Activated CD4-positive, alpha-beta T cell treated with anti-CD3 and anti-CD28 coated beads, Interleukin-2, amount 50 U/mL, for 48 hours (primary cell): ENCODE measurements at regions not wholly inside any gene's neighbourhood (a gene's known extent, or its start where the extent isn't known, plus 50 kb on each side); places are given as distances from the start of the nearest gene placed in this dataset.

Source experiments
- DNase-seq, 2 experiments: peaks; one replicate each; pipeline ENCODE4 v3.0.0-alpha.2; 2020

GRCh38 chr2:5035057-5035488 is 657.1 kb upstream of the SOX11 start:
- no peak for DNase-seq

DNA sequence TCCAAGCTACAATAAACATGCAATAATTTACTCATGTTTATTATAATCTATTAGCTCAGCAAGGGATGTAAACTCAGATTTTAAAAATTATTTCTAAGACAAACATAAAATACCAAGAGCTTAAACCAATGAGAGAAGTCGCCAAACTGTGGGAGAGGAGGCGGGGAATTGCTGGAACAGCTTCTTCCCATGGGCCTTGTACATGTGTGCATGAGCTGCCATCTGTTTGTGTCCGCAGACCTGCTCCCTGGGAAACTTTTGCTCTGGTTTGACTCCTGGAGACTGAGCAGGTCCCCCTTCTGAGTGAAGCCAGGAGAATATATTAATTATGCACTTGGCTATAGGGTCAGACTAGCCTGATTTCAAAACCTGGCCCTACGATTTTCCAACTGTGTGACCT is 655.9 kb upstream of the SOX11 start:
- DNase-seq = no peak

GRCh38 chr2:5039241-5039975 is 652.8 kb upstream of the SOX11 start:
- DNase-seq = no peak

GRCh38 chr2:5040571-5040970 is 651.6 kb upstream of the SOX11 start:
- no peak for DNase-seq

GRCh38 chr2:5041501-5041900 is 650.7 kb upstream of the SOX11 start:
- no peak for DNase-seq

- DNase-seq = no peak
Measured at GRCh38 chr2:5042666-5043440, 649.3 kb upstream of the SOX11 start.

DNA sequence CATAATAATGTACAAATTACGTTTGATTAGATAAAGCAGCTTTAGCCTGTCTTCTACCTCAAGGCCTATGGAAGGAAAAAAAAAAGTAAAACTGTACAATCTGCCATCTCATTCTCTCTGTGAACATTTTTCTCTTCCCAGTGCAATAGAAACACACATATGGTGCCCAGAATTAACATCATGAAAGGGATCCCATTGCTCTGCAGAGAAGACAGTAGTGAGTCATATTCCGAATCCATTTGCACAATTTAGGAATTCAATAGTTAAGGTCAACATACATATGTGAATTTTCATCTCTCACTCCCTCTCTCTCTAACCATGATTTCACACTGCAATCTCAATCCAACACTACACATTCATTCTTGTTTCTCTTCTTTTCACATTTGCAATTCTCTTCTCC is 640.9 kb upstream of the SOX11 start:
- DNase-seq = no peak

DNA sequence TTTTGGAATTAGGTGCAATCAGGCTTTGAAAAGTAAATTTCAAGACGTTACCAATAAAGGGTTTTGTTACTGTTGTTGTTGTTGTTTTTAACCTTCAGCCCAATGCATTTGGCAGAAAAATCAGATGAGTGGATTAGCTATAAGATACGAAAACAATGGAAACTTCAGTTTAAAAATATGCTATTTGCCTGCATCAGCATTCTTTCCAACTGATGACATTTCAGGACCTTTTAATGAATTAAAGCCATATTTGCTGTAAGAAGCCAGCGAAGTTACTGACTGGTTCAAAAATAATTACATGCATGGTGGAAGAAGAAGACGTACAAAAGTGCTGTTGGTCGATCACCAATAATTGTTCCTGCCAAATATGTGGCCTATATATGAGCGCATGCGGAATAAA is 639.3 kb upstream of the SOX11 start:
- no peak for DNase-seq

- DNase-seq = no peak
Measured at GRCh38 chr2:5057891-5058351, 634.3 kb upstream of the SOX11 start.

DNA sequence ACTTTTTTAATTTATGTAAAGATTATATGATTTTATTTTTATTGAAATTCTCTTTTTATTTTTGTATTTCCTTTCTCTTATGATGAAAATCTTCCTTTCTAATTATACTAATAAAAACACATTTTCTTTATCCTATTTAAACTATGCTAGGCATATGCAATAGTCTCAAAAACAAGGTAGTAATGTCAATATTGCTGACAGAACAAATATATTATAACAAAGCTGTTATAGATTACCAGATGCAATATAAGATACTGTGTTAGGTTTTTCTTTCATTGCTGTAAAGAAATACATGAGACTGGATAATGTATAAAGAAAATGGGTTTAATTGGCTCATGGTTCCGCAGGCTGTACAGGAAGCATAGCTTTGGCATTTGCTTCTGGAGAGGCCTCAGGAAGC is 631.2 kb upstream of the SOX11 start:
- DNase-seq = no peak

- DNase-seq = no peak
Measured at GRCh38 chr2:5064687-5065086, 627.5 kb upstream of the SOX11 start.

GRCh38 chr2:5067816-5068215 is 624.4 kb upstream of the SOX11 start:
- DNase-seq = no peak

- no peak for DNase-seq
Measured at GRCh38 chr2:5070257-5070656, 621.9 kb upstream of the SOX11 start.

- DNase-seq = no peak
Measured at GRCh38 chr2:5074733-5075132, 617.5 kb upstream of the SOX11 start.

GRCh38 chr2:5076599-5076998 is 615.6 kb upstream of the SOX11 start:
- no peak for DNase-seq

DNA sequence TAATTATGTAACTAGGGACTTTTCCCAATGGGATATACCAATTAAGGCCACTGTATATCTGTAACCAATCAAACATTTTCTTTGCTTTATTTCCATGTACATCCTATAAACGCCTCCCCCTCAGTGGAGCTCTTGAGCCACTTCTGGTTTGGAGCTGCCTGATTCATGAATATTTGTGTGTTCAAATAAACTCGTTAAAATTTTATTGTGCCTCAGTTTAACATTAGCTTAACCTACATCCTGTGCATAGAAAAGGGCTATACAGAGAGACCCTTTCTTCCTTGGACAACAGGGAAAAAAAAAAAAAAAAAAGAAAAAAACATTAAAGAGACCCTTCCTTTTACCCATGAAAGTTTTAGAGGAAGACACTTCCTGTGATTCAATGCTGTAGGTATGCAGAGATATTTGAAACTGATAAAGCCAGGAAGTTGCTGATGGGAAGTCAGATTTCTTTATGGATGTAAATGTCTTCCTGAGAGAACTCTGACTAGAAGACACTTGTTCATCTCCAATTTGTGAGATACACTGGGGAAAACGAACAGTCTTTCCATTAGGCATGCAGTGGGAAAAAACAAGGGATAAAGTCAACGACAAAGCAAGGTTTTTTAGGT is 614.6 kb upstream of the SOX11 start:
- no peak for DNase-seq

DNA sequence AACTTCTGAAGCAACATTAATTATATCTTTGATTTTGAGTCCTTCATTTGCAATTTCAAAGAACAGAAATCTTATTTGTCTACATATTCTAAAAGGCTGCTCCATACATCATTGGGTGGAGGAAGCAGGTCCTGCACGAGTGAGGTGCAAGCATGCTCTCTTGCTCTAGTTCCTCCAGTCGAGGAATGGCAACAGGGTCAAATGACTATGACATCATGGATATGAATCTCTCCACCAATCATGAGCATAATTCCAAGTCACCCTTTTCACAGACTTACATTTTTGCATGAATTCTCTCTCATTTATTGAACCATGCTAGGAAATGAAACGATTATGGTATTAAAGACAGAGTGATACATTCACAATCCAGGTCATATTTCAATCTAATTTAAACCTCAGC is 608.8 kb upstream of the SOX11 start:
- no peak for DNase-seq

GRCh38 chr2:5089409-5089808 is 602.8 kb upstream of the SOX11 start:
- no peak for DNase-seq

DNA sequence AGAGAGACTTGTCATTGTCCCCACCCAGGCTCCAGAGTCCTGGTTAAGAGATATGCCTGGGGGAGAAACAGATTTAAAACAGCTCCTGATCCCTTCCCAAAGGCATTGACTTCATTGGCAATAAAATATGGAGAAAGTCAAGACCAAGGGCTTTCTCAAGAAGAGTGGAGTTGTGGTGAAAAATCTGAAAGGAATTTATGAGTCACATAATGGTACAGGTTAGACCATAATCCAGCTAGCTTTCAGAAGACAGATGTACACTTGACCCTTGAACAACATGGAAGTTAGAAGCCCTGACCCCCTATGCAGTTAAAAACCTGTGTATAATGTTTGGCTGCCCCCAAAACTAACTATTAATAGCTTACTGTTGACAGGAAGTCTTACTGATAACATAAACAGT is 599.1 kb upstream of the SOX11 start:
- no peak for DNase-seq

DNA sequence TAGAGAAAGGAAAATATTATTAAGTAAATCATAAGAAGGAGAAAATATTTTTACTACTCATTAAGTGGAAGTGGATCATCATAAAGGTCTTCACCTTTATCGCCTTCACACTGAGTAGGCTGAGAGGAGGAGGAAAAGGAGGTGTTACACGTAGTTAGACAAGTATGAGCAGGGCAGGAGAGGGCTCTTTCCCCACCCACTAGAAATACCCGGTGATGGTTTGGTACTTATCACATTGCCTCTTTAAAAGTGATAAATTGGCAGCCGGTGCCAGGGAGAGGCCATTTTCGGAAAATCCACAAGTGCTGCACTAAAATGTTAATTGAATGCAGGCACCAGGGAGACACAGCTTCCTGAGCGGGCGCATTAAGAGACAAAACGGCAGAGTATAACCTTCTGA is 598.7 kb upstream of the SOX11 start:
- DNase-seq = no peak

GRCh38 chr2:5094192-5094591 is 598.0 kb upstream of the SOX11 start:
- no peak for DNase-seq

- DNase-seq = no peak
Measured at GRCh38 chr2:5098286-5098685, 593.9 kb upstream of the SOX11 start.

DNA sequence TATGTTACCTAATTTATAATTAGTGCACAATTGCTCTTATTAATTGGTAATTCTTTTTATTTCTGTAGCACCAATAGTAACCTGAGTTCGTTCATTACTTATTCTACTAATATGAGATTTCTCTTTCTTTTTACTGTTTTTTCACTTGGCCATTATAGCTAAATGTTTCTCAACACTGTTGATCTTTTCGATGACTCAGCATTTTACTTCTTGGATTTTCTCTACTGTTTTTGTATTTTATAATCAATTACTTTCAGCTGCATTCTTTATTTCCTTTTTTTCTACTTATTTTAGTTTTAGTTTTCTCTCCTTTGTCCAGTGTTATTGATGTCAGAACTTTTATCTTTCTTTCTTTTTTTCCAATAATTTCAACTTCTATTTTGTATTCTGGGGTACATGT is 589.4 kb upstream of the SOX11 start:
- DNase-seq = no peak

DNA sequence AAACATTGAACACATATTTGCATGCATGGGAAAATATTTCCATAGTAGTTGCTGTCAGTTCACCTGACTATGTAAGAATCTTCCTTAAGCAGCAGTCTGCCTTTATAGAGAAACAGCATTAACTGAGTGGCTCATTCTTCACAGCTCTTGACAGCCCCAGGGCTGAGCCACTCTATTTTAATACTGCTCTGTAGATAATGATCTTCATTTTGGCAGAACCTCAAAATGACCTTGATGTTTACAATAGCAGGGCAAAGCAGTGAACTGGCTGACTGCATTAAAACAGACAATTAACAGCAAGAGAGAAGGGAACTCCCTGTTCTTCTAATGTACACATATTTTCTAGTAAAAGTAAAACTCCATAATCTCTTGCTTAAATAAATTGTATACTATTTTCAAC is 580.6 kb upstream of the SOX11 start:
- DNase-seq = no peak
